NCI-H524 (cell line): ENCODE measurements at regions not wholly inside any gene's neighbourhood (a gene's known extent, or its start where the extent isn't known, plus 50 kb on each side); places are given as distances from the start of the nearest gene placed in this dataset.
"Not testable (repeated sequence)": the region's sequence is repeated elsewhere in the genome, so short reads cannot be mapped to it uniquely, and the experiment has no call there.

Experiments used
- DNase-seq, 2 experiments: peaks; one replicate each; lab custom pipeline; 2025; lab: John Stamatoyannopoulos, UW

DNA sequence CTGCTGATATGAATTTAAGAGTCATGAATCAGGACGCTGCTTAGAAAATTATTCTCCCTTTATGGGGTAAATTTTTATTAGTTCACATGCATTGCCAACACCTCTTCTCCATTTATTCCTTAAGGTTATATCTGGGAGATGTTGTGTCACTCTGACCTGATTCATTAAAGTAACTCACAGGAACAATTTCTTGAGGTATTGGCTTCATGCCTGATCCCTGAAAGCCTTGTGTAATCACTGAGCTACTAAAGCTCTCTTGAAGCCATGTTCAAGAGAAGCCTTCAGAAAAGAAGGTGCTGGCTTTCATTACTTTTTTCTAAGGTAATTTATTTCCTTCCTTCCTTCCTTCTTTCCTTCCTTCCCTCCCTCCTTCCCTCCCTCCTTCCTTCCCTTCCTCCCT lies 420.6 kb downstream of the RAB38 start:
- no peak for DNase-seq

DNA sequence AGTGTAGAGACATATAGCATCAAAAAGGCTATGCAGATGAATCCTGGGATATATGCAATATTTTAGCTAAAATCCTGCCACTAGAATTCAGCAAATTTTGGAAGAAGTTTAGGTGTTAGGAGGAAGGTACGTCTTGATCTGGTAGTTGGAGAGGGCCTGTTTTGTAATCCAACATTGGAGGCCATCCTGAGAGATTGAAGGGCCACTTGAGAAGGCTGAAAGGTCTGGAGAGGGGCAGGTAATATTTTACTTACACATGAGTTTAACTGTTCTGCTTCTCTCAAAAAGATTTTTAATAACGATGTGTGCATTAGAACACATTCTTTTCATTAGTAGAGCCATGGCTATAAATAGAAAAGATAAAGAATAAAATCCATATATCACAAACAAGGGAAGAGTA lies 422.1 kb downstream of the RAB38 start:
- no peak for DNase-seq

GRCh38 chr11:87743007-87743406 lies 432.2 kb downstream of the RAB38 start:
- DNase-seq, result peak; percentile 10 to 46

GRCh38 chr11:87740968-87741367 lies 434.3 kb downstream of the RAB38 start:
- no peak for DNase-seq

- no peak for DNase-seq
Observed at GRCh38 chr11:87740451-87740850, 434.8 kb downstream of the RAB38 start.

- DNase-seq, result no peak
Observed at GRCh38 chr11:87739766-87740165, 435.5 kb downstream of the RAB38 start.

DNA sequence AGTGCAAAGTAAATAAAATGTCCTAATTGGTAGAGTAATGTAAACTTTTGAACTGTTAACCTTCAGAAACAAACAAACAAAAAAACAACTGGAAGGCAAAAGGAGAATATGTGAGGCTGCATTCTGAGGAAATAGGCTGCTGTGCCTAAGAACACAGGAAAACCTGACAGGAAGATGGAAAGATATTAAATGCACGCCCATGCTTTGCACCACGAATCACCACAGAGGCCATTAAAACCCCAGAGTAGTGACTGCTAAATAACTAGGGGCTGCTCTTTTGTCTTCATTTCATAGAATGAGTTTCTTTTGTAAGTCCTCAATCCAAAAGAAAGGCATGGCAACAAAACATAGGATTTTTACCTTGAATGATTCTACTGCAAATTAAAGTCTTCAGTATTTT lies 436.0 kb downstream of the RAB38 start:
- no peak for DNase-seq

- DNase-seq, result no peak
Observed at GRCh38 chr11:87736928-87737327, 438.3 kb downstream of the RAB38 start.

- no peak for DNase-seq
Observed at GRCh38 chr11:87726506-87726905, 448.7 kb downstream of the RAB38 start.

DNA sequence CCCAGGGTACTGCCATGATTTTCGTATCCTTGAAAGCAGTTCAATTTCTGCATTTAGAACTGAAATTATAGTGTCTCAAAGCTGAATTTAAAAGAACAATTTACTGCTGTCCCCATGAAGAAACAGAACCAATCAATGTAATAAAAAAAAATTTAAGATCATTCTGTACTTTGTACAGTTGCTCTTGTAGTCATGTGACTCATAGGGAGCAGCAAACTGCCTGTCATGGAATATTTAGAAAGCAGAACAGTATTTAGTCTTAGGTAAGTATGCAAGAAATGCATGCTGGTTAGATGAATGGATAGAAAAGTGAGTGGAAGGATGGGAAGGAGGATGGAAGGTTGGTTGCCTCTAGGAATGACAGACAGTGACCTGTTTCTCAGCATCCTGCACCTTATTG lies 450.9 kb downstream of the RAB38 start:
- no peak for DNase-seq

DNA sequence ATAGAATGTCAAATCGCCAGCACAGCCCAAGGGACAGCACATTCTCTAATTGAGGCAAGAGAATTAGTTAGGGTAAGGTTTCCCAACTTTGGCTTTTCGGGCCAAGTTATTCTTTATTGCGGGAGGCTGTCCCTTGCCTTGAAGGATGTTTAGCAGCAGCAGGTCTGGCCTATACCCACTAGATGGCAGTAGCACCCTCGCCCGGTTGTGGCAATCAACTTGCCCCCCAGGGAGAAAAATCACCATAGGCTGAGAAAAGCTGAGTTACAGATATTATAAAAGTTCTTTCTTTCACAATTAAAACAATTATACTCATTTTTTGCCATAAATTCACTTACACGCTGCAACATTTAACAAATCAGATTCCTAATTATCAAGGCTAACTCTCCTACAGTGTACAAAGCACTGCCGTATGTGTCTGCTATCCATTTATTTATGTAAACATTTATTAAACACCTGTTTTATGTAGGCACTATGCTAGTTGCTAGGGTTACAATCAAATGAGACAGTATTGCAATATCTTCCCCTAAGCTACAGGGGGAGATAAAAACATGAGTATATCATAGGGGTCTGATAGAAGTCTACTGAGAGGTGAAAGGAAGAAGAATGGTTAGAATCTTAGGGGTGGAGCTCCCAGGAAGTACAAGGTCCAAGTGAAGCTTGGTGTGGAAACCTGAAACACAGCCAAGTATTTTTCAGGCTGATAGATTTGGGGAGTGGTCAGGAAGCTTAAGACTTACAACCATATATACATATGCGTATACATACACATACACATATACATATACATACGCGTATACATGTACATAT lies 452.3 kb downstream of the RAB38 start:
- DNase-seq, result peak; percentile 15 to 24

DNA sequence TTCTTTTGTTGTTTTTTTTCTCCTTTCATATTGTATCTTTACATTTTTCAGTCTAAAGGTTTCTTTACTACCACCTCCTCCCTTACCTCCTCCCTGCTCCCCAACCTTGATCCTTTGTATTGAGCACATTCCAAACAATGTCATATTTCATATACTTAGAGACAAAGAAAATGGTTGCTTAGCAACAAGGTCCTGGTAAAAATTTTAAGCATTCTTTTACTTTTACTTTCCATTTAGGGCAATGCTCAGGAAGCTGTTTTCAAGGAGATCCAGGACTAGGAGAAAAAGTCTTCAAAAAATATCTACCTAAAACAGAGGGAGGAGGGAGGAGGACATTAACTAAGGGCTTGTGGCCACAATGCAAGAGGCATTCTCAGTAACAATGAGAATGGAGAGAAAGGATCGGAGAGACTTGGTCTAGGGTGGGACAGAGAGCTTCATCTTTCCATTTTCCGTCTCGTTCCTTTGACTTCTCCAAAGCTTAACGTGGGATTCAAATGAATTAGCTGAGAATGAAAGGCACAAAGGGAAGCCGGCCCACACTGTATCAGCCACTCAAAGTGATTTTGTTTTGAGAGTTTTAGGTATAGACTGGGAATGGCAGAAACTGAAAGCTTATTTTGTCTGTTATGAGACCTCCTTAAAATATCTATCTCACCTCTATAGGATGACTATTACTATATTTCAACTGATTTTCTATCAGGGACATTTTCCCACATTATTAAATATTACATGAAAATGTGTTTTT lies 455.7 kb downstream of the RAB38 start:
- no peak for DNase-seq

DNA sequence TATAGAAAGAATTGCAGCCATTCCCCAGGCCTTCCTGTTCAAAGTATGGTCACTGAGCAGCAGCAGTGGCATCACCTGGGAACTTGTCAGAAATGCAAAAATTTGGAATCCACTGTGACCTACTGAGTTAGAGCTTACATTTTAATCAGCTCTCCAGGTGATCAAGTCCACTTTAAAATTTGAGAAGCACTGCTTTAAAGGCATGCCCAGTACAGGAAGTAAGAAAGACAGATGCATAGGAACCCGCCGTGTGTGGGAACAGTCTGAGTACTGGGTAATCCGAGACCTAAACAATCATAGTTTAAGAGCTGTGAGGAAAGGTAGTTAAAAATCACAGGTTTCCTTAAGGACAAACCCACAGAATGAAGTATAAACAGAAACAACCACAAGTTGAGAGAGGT lies 462.4 kb downstream of the RAB38 start:
- peak in 1 of 2 experiments; percentile 28 for DNase-seq

DNA sequence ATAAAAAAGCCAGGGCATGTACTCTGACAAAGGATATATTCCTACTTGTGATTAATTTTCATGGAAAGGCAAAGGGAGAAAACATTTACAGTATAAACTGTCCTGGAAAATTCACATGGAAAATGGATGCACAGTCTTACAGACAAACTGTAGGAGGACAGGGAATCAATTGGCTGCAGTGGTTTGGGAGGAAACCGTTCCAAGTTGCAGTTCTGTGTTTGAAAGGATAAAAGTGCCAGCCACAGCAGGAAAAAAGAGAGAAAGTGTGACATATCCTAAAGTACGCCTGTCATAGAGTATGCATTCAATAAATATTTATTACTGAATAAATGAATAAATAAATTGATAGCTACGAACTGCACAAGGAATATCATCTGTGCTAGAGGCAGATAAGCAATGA lies 462.9 kb downstream of the RAB38 start:
- DNase-seq, result no peak

- DNase-seq, result not testable (repeated sequence)
Observed at GRCh38 chr11:87703589-87703988, 471.7 kb downstream of the RAB38 start.

- no peak for DNase-seq
Observed at GRCh38 chr11:87675993-87676392, 499.2 kb downstream of the RAB38 start.

- no peak for DNase-seq
Observed at GRCh38 chr11:87666730-87667129, 508.5 kb downstream of the RAB38 start.

DNA sequence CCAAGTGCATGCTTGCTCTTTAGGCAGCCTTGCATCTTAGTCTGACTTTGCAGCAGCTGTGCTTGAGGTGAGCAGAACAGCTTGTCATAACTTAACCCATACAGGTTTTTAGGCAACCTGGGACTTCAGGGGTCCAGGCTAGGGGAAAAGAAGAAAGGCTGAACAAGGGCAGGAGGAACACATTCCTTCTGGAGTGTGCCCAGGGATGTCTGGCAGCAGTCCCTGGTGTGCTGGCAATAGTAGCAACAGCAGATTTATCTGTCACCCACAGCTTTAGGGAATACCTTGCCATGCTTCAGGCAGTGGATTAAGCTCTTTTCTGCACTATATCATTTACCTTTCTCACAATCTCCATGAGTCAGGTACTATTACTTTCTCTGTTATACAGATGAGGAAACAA lies 513.0 kb downstream of the RAB38 start:
- DNase-seq, result no peak

GRCh38 chr11:87660926-87661660 lies 514.1 kb downstream of the RAB38 start:
- DNase-seq, result no peak

- DNase-seq, result no peak
Observed at GRCh38 chr11:87659807-87660206, 515.4 kb downstream of the RAB38 start.

- DNase-seq, result no peak
Observed at GRCh38 chr11:87645626-87646025, 529.6 kb downstream of the RAB38 start.

DNA sequence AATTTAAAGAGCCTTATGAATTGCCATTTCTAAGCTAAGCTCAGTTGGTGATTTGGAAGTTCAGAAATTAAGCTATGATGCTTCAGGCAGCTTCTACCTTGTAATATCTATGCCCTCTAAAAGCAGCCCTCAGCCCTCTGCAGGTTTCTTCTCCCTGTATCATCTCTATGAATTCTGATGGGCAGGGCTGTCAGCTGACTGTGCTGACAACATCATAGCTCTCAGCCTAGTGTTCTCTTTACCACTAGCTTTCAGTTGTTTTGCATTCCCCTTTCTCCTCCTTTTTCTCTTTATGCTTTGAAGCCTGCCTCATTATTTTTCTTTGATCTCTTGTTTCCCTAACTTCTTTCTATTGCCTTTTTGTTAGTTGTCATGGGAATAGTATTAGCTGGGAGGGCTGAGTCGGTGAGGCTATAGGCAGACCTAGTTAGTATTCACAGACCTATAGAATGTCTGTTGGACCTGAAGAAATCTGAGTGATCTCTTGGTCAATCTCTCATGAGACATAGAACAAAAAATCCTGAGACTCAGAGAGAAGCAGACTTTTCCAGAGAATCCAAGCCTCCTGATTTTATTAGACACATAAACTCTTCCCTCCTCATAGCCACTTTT lies 535.4 kb downstream of the RAB38 start:
- DNase-seq, result no peak
